H1 (cell line): ENCODE measurements at regions not wholly inside any gene's neighbourhood (a gene's known extent, or its start where the extent isn't known, plus 50 kb on each side); places are given as distances from the start of the nearest gene placed in this dataset.

Experiments used
- CTCF ChIA-PET: fragments of 300-600 bp; sonication (Branson Sonifier 250); formaldehyde crosslinking; loops from one replicate; lab custom pipeline; 2021; ENCODE audit not compliant: partially characterized antibody; lab: Charles Lee
- POLR2A ChIA-PET: fragments of 300-600 bp; sonication (Branson Sonifier 250); formaldehyde crosslinking; loops from one replicate; lab custom pipeline; 2021; ENCODE audit warnings: inconsistent platforms; ENCODE audit not compliant: partially characterized antibody; lab: Charles Lee
- DNase-seq, 2 experiments: peaks; one replicate each; pipeline versions ENCODE4 v3.0.0 to v3.0.0-alpha.2; 2010 to 2022; ENCODE audit warnings: low spot score in 2 of 2, low read depth in 1 of 2, mixed read lengths in 1 of 2
- FAIRE-seq: peaks from 2 replicates; lab custom pipeline; 2011; peaks lifted over from hg19 to GRCh38; lab: Jason Lieb, UNC
- H2AFZ ChIP-seq: 2 replicates; pipeline ENCODE4 v1.8.1; 2012; ENCODE audit warnings: low read length, inconsistent platforms
- H2AK5ac ChIP-seq: 2 replicates; pipeline ENCODE4 v1.6.1; 2013; ENCODE audit warnings: low read depth, low read length
- H2BK120ac ChIP-seq: replicated peaks from 2 replicates; pipeline ENCODE3; 2013; ENCODE audit warnings: low read depth, low read length, inconsistent platforms
- H2BK12ac ChIP-seq: 2 replicates; pipeline ENCODE4 v1.6.1; 2013; ENCODE audit warnings: low read depth, low read length
- H2BK15ac ChIP-seq: 2 replicates; pipeline ENCODE4 v1.6.1; 2013; ENCODE audit warnings: low read length
- H2BK20ac ChIP-seq: 2 replicates; pipeline ENCODE4 v1.6.1; 2013; ENCODE audit warnings: low read length
- H2BK5ac ChIP-seq: 2 replicates; pipeline ENCODE4 v1.6.1; 2013; ENCODE audit warnings: low read depth, low read length
- H3K14ac ChIP-seq: 2 replicates; pipeline ENCODE4 v1.6.1; 2013; ENCODE audit warnings: inconsistent platforms; ENCODE audit not compliant: insufficient read length
- H3K18ac ChIP-seq: 2 replicates; pipeline ENCODE4 v1.6.1; 2013; ENCODE audit warnings: low read length; ENCODE audit errors: extremely low read depth
- H3K23ac ChIP-seq: 2 replicates; pipeline ENCODE4 v1.6.1; 2013; ENCODE audit warnings: inconsistent platforms; ENCODE audit not compliant: insufficient read length
- H3K23me2 ChIP-seq: 2 replicates; pipeline ENCODE4 v1.6.1; 2013; ENCODE audit warnings: low read depth, low read length
- H3K27ac ChIP-seq: 2 replicates; pipeline ENCODE4 v1.6.1; 2011; ENCODE audit warnings: low read depth, low read length, inconsistent platforms
- H3K27me3 ChIP-seq, 4 experiments: replicated peaks in 1 of 4; 1 replicate in 1 of 4; 2 replicates in 3 of 4; pipeline versions ENCODE4 v1.6.1 to v1.8.1; 2011 to 2013; ENCODE audit warnings: low read length in 3 of 4, mild to moderate bottlenecking in 3 of 4, inconsistent platforms in 2 of 4, mixed read lengths in 2 of 4, moderate library complexity in 1 of 4; ENCODE audit not compliant: control insufficient read depth in 3 of 4, insufficient read depth in 3 of 4; ENCODE audit errors: extremely low read depth in 1 of 4
- H3K36me3 ChIP-seq, 4 experiments: 2 replicates each; pipeline versions ENCODE4 v1.6.1 to v1.8.1; 2011 to 2013; ENCODE audit warnings: mild to moderate bottlenecking in 4 of 4, low read length in 3 of 4, moderate library complexity in 2 of 4, control low read depth in 1 of 4, inconsistent platforms in 1 of 4; ENCODE audit not compliant: insufficient read depth in 4 of 4, control insufficient read depth in 2 of 4
- H3K4ac ChIP-seq: replicated peaks from 2 replicates; pipeline ENCODE3; 2013; ENCODE audit warnings: low read length, low read depth, mixed read lengths, inconsistent platforms; ENCODE audit not compliant: insufficient read length
- H3K4me1 ChIP-seq, 4 experiments: replicated peaks in 1 of 4; 1 replicate in 1 of 4; 2 replicates in 3 of 4; pipeline versions ENCODE4 v1.6.1 to v1.8.1; 2011 to 2013; ENCODE audit warnings: low read length in 3 of 4, inconsistent platforms in 2 of 4, mixed read lengths in 1 of 4; ENCODE audit not compliant: insufficient read depth in 4 of 4, control insufficient read depth in 3 of 4
- H3K4me2 ChIP-seq, 2 experiments: 2 replicates each; pipeline versions ENCODE4 v1.6.1 to v1.8.1; 2011 to 2013; ENCODE audit warnings: low read depth in 2 of 2, low read length in 2 of 2, control low read depth in 1 of 2, inconsistent platforms in 1 of 2, mild to moderate bottlenecking in 1 of 2; ENCODE audit not compliant: insufficient read depth in 1 of 2
- H3K4me3 ChIP-seq, 4 experiments: fragments of 200-600, 300-600 bp in 1 of 4; sonication (generic), shearing (Covaris generic), sonication (Bioruptor Twin) in 1 of 4; 2 replicates each; pipeline versions ENCODE4 v1.5.1 to v1.8.1; 2011 to 2016; ENCODE audit warnings: low read length in 4 of 4, low read depth in 3 of 4, control low read depth in 2 of 4, inconsistent platforms in 2 of 4, mild to moderate bottlenecking in 2 of 4, mixed read lengths in 1 of 4, moderate library complexity in 1 of 4; ENCODE audit not compliant: insufficient read depth in 2 of 4; ENCODE audit errors: extremely low read depth in 1 of 4
- H3K56ac ChIP-seq: replicated peaks from 2 replicates; pipeline ENCODE3; 2013; ENCODE audit warnings: low read depth, mild to moderate bottlenecking, mixed read lengths, low read length, inconsistent platforms; ENCODE audit not compliant: insufficient read length
- H3K79me1 ChIP-seq: 2 replicates; pipeline ENCODE4 v1.6.1; 2013; ENCODE audit warnings: low read depth, low read length, control low read depth
- H3K79me2 ChIP-seq, 2 experiments: 2 replicates each; pipeline versions ENCODE4 v1.6.1 to v1.8.1; 2012 to 2013; ENCODE audit warnings: low read length in 2 of 2, mild to moderate bottlenecking in 2 of 2, inconsistent platforms in 1 of 2; ENCODE audit not compliant: insufficient read depth in 2 of 2, control insufficient read depth in 1 of 2
- H3K9ac ChIP-seq, 4 experiments: replicated peaks in 1 of 4; 1 replicate in 1 of 4; 2 replicates in 3 of 4; pipeline versions ENCODE4 v1.6.1 to v1.8.1; 2011 to 2013; ENCODE audit warnings: low read depth in 3 of 4, low read length in 3 of 4, control low read depth in 2 of 4, mild to moderate bottlenecking in 2 of 4, moderate library complexity in 2 of 4, inconsistent platforms in 1 of 4; ENCODE audit errors: extremely low read depth in 1 of 4
- H3K9me3 ChIP-seq, 2 experiments: 2 replicates each; pipeline versions ENCODE4 v1.6.1 to v1.8.1; 2012 to 2013; ENCODE audit warnings: mild to moderate bottlenecking in 2 of 2, moderate library complexity in 2 of 2, control low read depth in 1 of 2, inconsistent platforms in 1 of 2, low read depth in 1 of 2, low read length in 1 of 2, mixed read lengths in 1 of 2; ENCODE audit not compliant: insufficient read depth in 2 of 2
- H4K20me1 ChIP-seq, 2 experiments: replicated peaks in 1 of 2; 2 replicates each; pipeline versions ENCODE3 to v1.8.1; 2011 to 2013; ENCODE audit warnings: inconsistent platforms in 2 of 2, low read length in 2 of 2, mild to moderate bottlenecking in 1 of 2; ENCODE audit not compliant: insufficient read depth in 2 of 2, control insufficient read depth in 1 of 2
- H4K5ac ChIP-seq: 2 replicates; pipeline ENCODE4 v1.6.1; 2013; ENCODE audit warnings: low read length, low read depth, mixed read lengths, inconsistent platforms; ENCODE audit not compliant: insufficient read length
- H4K8ac ChIP-seq: 2 replicates; pipeline ENCODE4 v1.8.0; 2013; ENCODE audit warnings: mild to moderate bottlenecking, moderate library complexity, low read length, inconsistent platforms; ENCODE audit not compliant: insufficient read depth; ENCODE audit errors: extremely low read depth
- H4K91ac ChIP-seq: replicated peaks from 2 replicates; pipeline ENCODE3; 2013; ENCODE audit warnings: low read length, mixed read lengths, inconsistent platforms; ENCODE audit not compliant: insufficient read length
- EZH2 ChIP-seq: fragments of 200-600 bp; sonication (generic); IDR thresholded peaks from 2 replicates; pipeline ENCODE4 v1.7.1; 2012; ENCODE audit warnings: low read depth, mild to moderate bottlenecking, moderate library complexity, low read length, inconsistent platforms; ENCODE audit not compliant: severe bottlenecking
- SAP30 ChIP-seq: fragments of 300-600 bp; sonication (generic); IDR thresholded peaks from 2 replicates; pipeline ENCODE4 v1.7.1; 2012; ENCODE audit warnings: low read length, moderate library complexity, mild to moderate bottlenecking, inconsistent platforms; ENCODE audit not compliant: insufficient read depth, insufficient replicate concordance
- WGBS, 2 experiments: shearing (Covaris generic) in 1 of 2; methylation state at CpG; one replicate each; pipeline versions ENCODE4 v1.1.6 to v1.1.7; 2013 to 2015; ENCODE audit warnings: low lambda C conversion rate in 2 of 2, mixed read lengths in 2 of 2, inconsistent platforms in 1 of 2, low coverage in 1 of 2, missing lambda C conversion rate in 1 of 2; ENCODE audit not compliant: insufficient replicate concordance in 2 of 2, insufficient coverage in 1 of 2, insufficient read length in 1 of 2; ENCODE audit errors: extremely low coverage in 1 of 2, missing lambda C conversion rate in 1 of 2; 5-methylcytosine and 5-hydroxymethylcytosine counted together

- H3K4me1 ChIP-seq, result peaks cover 0 to 16% (median 0%) of the 10 kb centered on the region in 4 experiments; a peak in 3 of 7 replicates
- H3K36me3 ChIP-seq, result no peaks in the 10 kb centered on the region
- H3K4ac ChIP-seq, result no peak overlapping the region
- DNase-seq (no peak), FAIRE-seq (no peak)
- H3K4me3 ChIP-seq, result no peak overlapping the region
- peak overlapping the region; percentile 68; the same call in 1 of the 2 replicates for H4K8ac ChIP-seq
- H3K79me1 ChIP-seq, result no peaks in the 10 kb centered on the region
- no peak overlapping the region for H3K56ac ChIP-seq
- H3K27me3 ChIP-seq, result no peaks in the 10 kb centered on the region
- no peak overlapping the region for H2BK12ac ChIP-seq
- no peak overlapping the region for H3K9ac ChIP-seq
- H3K23me2 ChIP-seq, result no peaks in the 10 kb centered on the region
- no peak overlapping the region for H3K18ac ChIP-seq
- no peak overlapping the region for H2AK5ac ChIP-seq
- no peaks in the 10 kb centered on the region for H4K20me1 ChIP-seq
- H3K9me3 ChIP-seq, result no peaks in the 10 kb centered on the region
- no peak overlapping the region for H2BK120ac ChIP-seq
- no peak overlapping the region for H4K5ac ChIP-seq
- no peak overlapping the region for H3K23ac ChIP-seq
- WGBS, 2 experiments, result 67% methylated on average over 2 of the region's 15 CpGs; no CpG with 5 or more reads in 1 of the 2 experiments
- POLR2A ChIA-PET, result interaction anchor here (1.0 kb wide), 1 partner anchor 71 kb away, joined by 3 read pairs; no protein-coding TSS in a partner anchor
- H3K14ac ChIP-seq, result no peak overlapping the region
- H2BK5ac ChIP-seq, result no peak overlapping the region
- CTCF ChIA-PET, result interaction anchor here (0.6 to 0.9 kb wide), 3 partner anchors 52 to 610 kb away, joined by 3 to 6 read pairs (median 3); no protein-coding TSS in a partner anchor
- H2BK20ac ChIP-seq, result no peak overlapping the region
- H3K4me2 ChIP-seq, result no peak overlapping the region
- H4K91ac ChIP-seq, result no peak overlapping the region
- no peak overlapping the region for H3K27ac ChIP-seq
- TF ChIP-seq SAP30, result no peak
- no peak for TF ChIP-seq EZH2
- no peaks in the 10 kb centered on the region for H3K79me2 ChIP-seq
- no peak overlapping the region; the same call in 1 of the 2 replicates for H2AFZ ChIP-seq
- no peak overlapping the region for H2BK15ac ChIP-seq
Observed at GRCh38 chrX:39759526-39760224, 338.1 kb downstream of the BCOR start.
